PFSK-1 (cell line): ENCODE measurements at regions not wholly inside any gene's neighbourhood (a gene's known extent, or its start where the extent isn't known, plus 50 kb on each side); places are given as distances from the start of the nearest gene placed in this dataset.
A peak's percentile ranks its signal among the peaks of the same experiment; 100 is the strongest.

Experiments
- FOXP2 ChIP-seq: optimal IDR thresholded peaks from 2 replicates; pipeline ENCODE3; 2011; ENCODE audit warnings: borderline replicate concordance, control low read depth, inconsistent platforms; ENCODE audit not compliant: insufficient read depth; ENCODE audit errors: extremely low read length, extremely low read depth
- POLR2AphosphoS5 ChIP-seq: IDR thresholded peaks from 2 replicates; pipeline ENCODE4 v1.6.1; 2012; ENCODE audit warnings: low read depth, mild to moderate bottlenecking, control low read depth, low read length, moderate library complexity
- SIN3A ChIP-seq: IDR thresholded peaks from 2 replicates; pipeline ENCODE4 v1.6.1; 2012; ENCODE audit warnings: mild to moderate bottlenecking, low read length, moderate library complexity, borderline replicate concordance; ENCODE audit not compliant: insufficient read depth
- TAF1 ChIP-seq: IDR thresholded peaks from 2 replicates; pipeline ENCODE4 v1.6.1; 2012; ENCODE audit warnings: low read length, control low read depth, borderline replicate concordance; ENCODE audit not compliant: insufficient read depth
- TF ChIP-seq, protein P1 (sequence below), 2 experiments: IDR thresholded peaks; 2 replicates each; pipeline versions ENCODE4 v1.6.1 to v1.8.0; 2011 to 2012; ENCODE audit warnings: low read depth in 2 of 2, low read length in 2 of 2, control low read depth in 1 of 2, inconsistent platforms in 1 of 2, mild to moderate bottlenecking in 1 of 2, moderate library complexity in 1 of 2; ENCODE audit not compliant: insufficient read depth in 1 of 2

DNA sequence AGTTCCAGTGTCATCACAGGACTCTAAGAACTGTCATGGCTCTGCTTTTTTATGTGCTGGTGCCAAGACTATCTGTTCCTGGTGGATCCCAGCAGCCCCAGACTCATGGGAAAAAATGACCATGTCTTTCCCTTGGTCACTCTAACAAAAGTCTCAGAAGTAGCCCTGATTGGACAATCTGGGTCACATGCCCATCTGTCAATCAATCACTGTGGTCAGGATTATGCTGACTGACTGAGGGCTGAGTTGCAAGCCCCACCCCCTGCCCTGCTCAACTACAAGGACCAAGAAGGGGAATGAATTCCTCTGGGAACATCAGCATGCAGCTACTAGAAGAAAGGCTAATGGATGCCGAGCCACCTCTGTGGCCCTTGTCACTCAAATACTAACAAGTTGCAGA is 91.6 kb downstream of the EDN3 start:
- TF ChIP-seq FOXP2 (no peak), TAF1 (no peak), SIN3A (no peak), POLR2AphosphoS5 (no peak)
- TF ChIP-seq, protein P1, sequence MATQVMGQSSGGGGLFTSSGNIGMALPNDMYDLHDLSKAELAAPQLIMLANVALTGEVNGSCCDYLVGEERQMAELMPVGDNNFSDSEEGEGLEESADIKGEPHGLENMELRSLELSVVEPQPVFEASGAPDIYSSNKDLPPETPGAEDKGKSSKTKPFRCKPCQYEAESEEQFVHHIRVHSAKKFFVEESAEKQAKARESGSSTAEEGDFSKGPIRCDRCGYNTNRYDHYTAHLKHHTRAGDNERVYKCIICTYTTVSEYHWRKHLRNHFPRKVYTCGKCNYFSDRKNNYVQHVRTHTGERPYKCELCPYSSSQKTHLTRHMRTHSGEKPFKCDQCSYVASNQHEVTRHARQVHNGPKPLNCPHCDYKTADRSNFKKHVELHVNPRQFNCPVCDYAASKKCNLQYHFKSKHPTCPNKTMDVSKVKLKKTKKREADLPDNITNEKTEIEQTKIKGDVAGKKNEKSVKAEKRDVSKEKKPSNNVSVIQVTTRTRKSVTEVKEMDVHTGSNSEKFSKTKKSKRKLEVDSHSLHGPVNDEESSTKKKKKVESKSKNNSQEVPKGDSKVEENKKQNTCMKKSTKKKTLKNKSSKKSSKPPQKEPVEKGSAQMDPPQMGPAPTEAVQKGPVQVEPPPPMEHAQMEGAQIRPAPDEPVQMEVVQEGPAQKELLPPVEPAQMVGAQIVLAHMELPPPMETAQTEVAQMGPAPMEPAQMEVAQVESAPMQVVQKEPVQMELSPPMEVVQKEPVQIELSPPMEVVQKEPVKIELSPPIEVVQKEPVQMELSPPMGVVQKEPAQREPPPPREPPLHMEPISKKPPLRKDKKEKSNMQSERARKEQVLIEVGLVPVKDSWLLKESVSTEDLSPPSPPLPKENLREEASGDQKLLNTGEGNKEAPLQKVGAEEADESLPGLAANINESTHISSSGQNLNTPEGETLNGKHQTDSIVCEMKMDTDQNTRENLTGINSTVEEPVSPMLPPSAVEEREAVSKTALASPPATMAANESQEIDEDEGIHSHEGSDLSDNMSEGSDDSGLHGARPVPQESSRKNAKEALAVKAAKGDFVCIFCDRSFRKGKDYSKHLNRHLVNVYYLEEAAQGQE (IDR thresholded peaks at IDR 0.05; ENCODE audit: insufficient read depth in 1 of 2, low read depth in 2 of 2, low read length in 2 of 2) = no peak

GRCh38 chr20:59392736-59393135 is 92.3 kb downstream of the EDN3 start:
- TF ChIP-seq, protein P1 (IDR thresholded peaks at IDR 0.05; ENCODE audit: insufficient read depth in 1 of 2, low read depth in 2 of 2, low read length in 2 of 2) = no peak
- TF ChIP-seq SIN3A (no peak), TAF1 (no peak), FOXP2 (no peak), POLR2AphosphoS5 (no peak)

- TF ChIP-seq TAF1 (no peak), SIN3A (no peak), POLR2AphosphoS5 (no peak), FOXP2 (no peak)
- TF ChIP-seq, protein P1 (IDR thresholded peaks at IDR 0.05; ENCODE audit: insufficient read depth in 1 of 2, low read depth in 2 of 2, low read length in 2 of 2) = no peak
These were observed 92.7 kb downstream of the EDN3 start for GRCh38 chr20:59393142-59393541.

- TF ChIP-seq, protein P1 (IDR thresholded peaks at IDR 0.05; ENCODE audit: insufficient read depth in 1 of 2, low read depth in 2 of 2, low read length in 2 of 2) = peak; percentile 42 to 69; a peak in 2 of 4 replicates
- no peak for TF ChIP-seq POLR2AphosphoS5
These were observed 95.3 kb downstream of the EDN3 start for GRCh38 chr20:59395729-59396128.

DNA sequence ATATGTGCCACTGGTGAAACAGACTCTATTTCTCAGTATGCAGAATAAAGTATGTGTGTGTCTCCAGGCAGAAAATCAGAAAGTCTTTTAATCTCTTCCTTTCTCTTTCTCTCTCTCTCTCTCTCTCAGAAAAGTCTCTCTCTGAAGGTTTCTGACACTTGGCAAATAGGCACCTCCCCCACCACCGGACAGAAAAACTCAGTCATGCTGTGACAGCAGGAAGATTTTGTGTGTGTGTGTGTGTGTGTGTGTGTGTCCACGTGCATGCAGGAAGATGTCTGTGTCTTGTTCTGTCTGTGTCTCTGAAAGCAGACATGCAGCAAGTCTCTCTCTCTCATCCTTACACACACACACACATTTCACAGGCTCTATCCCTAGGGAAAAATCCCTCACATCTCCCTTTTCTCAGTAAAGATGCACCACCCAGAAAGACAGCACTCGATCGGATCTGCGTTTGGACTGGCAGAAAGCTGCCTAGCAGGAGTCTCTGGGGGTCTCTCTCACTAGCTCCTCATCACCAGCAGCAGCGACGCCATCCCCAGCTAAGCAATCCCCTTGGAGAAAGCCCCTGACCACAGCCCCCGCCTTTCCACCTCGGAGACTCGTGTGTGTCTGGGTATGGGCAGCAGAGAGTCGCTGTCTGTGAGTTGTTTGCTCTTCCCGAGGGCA is 98.3 kb downstream of the EDN3 start:
- TF ChIP-seq, protein P1 (IDR thresholded peaks at IDR 0.05; ENCODE audit: insufficient read depth in 1 of 2, low read depth in 2 of 2, low read length in 2 of 2) = no peak
- TF ChIP-seq POLR2AphosphoS5 (no peak), FOXP2 (peak; percentile 33), TAF1 (no peak)
